HepG2 (cell line): ENCODE measurements at regions not wholly inside any gene's neighbourhood (a gene's known extent, or its start where the extent isn't known, plus 50 kb on each side); places are given as distances from the start of the nearest gene placed in this dataset.

Experiments used
- CBX5 ChIP-seq: sonication (generic); formaldehyde crosslinking; IDR thresholded peaks from 2 replicates; pipeline ENCODE4 v1.4.0; 2020; ENCODE audit warnings: missing genetic modification reagents, borderline replicate concordance
- CEBPB ChIP-seq: IDR thresholded peaks from 2 replicates; pipeline ENCODE4 v1.6.1; 2011; ENCODE audit warnings: low read depth, low read length, improper control_type of control experiment, borderline replicate concordance
- FIP1L1 ChIP-seq: fragments of 200-400 bp; formaldehyde crosslinking; IDR thresholded peaks from 2 replicates; pipeline ENCODE4 v1.6.1; 2018; ENCODE audit warnings: low read depth, mild to moderate bottlenecking, low read length, moderate library complexity, borderline replicate concordance; ENCODE audit not compliant: insufficient read depth
- GLI4 ChIP-seq: sonication (generic); formaldehyde crosslinking; IDR thresholded peaks from 2 replicates; pipeline ENCODE4 v1.5.1; 2020; ENCODE audit warnings: missing genetic modification reagents, mild to moderate bottlenecking, moderate library complexity, borderline replicate concordance
- HNF4G ChIP-seq, 2 experiments: sonication (generic) in 1 of 2; formaldehyde crosslinking in 1 of 2; IDR thresholded peaks; 2 replicates each; pipeline versions ENCODE4 v1.4.0 to v1.6.1; 2011 to 2020; ENCODE audit warnings: borderline replicate concordance in 2 of 2, low read depth in 2 of 2, mild to moderate bottlenecking in 2 of 2, low read length in 1 of 2, missing genetic modification reagents in 1 of 2, moderate library complexity in 1 of 2
- MEIS2 ChIP-seq: sonication (generic); formaldehyde crosslinking; IDR thresholded peaks from 2 replicates; pipeline ENCODE4 v1.9.0; 2021; ENCODE audit warnings: mild to moderate bottlenecking, missing genetic modification reagents
- NFIC ChIP-seq: IDR thresholded peaks from 2 replicates; pipeline ENCODE4 v1.6.1; 2012; ENCODE audit warnings: mild to moderate bottlenecking, low read length, inconsistent platforms
- NR2F1 ChIP-seq, 2 experiments: fragments of 450-650 bp in 1 of 2; formaldehyde crosslinking in 1 of 2; IDR thresholded peaks; 2 replicates each; pipeline versions ENCODE4 v1.5.0 to v1.6.1; 2016 to 2020; ENCODE audit warnings: mild to moderate bottlenecking in 1 of 2, missing compliant biosample characterization in 1 of 2, missing genetic modification reagents in 1 of 2, moderate library complexity in 1 of 2
- RFXAP ChIP-seq: sonication (generic); formaldehyde crosslinking; IDR thresholded peaks from 2 replicates; pipeline ENCODE4 v1.4.0; 2020; ENCODE audit warnings: missing genetic modification reagents, borderline replicate concordance
- RNF2 ChIP-seq: fragments of 450-650 bp; conservative IDR thresholded peaks from 2 replicates; pipeline ENCODE4 v1.6.1; 2016; ENCODE audit warnings: low read depth
- SIX4 ChIP-seq: sonication (generic); formaldehyde crosslinking; IDR thresholded peaks from 2 replicates; pipeline ENCODE4 v1.4.0; 2020; ENCODE audit warnings: missing genetic modification reagents
- TOPORS ChIP-seq: sonication (generic); formaldehyde crosslinking; IDR thresholded peaks from 2 replicates; pipeline ENCODE4 v1.8.0; 2023; ENCODE audit warnings: mild to moderate bottlenecking, missing genetic modification reagents
- YEATS4 ChIP-seq: sonication (generic); formaldehyde crosslinking; IDR thresholded peaks from 2 replicates; pipeline ENCODE4 v1.4.0; 2020; ENCODE audit warnings: missing genetic modification reagents, borderline replicate concordance
- ZNF781 ChIP-seq: sonication (generic); formaldehyde crosslinking; IDR thresholded peaks from 2 replicates; pipeline ENCODE4 v1.5.1; 2020; ENCODE audit warnings: borderline replicate concordance, mild to moderate bottlenecking, missing genetic modification reagents; ENCODE audit errors: not compliant biosample characterization
- TF ChIP-seq, protein P1 (sequence below): sonication (generic); formaldehyde crosslinking; IDR thresholded peaks from 2 replicates; pipeline ENCODE4 v1.5.0; 2020; ENCODE audit warnings: mild to moderate bottlenecking, missing genetic modification reagents, borderline replicate concordance
- TF ChIP-seq, protein P2 (sequence below): sonication (generic); formaldehyde crosslinking; conservative IDR thresholded peaks from 2 replicates; pipeline ENCODE4 v1.4.0; 2020; ENCODE audit warnings: mild to moderate bottlenecking, missing genetic modification reagents, moderate library complexity
- TF ChIP-seq, protein P3 (sequence below): sonication (generic); formaldehyde crosslinking; IDR thresholded peaks from 2 replicates; pipeline ENCODE4 v1.5.0; 2020; ENCODE audit warnings: missing genetic modification reagents

DNA sequence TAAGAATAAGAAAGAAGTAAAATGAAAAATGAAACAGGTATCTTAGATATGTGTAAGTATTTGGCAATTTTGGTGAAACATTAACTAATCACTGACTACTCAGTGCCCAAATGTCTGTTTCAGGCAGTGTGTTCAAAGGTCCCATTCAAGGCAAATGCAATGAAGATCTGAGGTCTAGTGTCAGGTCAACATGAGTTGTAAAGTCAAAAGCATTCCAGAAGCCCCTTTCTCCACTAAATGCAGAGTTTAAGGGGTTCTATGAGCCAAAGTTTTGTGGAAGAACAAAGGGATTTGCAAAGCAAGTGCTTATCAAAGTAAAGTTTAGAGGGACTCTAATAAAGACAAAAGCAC, 71.0 kb upstream of the GPBP1 start (continued):
- TF ChIP-seq, protein P1, sequence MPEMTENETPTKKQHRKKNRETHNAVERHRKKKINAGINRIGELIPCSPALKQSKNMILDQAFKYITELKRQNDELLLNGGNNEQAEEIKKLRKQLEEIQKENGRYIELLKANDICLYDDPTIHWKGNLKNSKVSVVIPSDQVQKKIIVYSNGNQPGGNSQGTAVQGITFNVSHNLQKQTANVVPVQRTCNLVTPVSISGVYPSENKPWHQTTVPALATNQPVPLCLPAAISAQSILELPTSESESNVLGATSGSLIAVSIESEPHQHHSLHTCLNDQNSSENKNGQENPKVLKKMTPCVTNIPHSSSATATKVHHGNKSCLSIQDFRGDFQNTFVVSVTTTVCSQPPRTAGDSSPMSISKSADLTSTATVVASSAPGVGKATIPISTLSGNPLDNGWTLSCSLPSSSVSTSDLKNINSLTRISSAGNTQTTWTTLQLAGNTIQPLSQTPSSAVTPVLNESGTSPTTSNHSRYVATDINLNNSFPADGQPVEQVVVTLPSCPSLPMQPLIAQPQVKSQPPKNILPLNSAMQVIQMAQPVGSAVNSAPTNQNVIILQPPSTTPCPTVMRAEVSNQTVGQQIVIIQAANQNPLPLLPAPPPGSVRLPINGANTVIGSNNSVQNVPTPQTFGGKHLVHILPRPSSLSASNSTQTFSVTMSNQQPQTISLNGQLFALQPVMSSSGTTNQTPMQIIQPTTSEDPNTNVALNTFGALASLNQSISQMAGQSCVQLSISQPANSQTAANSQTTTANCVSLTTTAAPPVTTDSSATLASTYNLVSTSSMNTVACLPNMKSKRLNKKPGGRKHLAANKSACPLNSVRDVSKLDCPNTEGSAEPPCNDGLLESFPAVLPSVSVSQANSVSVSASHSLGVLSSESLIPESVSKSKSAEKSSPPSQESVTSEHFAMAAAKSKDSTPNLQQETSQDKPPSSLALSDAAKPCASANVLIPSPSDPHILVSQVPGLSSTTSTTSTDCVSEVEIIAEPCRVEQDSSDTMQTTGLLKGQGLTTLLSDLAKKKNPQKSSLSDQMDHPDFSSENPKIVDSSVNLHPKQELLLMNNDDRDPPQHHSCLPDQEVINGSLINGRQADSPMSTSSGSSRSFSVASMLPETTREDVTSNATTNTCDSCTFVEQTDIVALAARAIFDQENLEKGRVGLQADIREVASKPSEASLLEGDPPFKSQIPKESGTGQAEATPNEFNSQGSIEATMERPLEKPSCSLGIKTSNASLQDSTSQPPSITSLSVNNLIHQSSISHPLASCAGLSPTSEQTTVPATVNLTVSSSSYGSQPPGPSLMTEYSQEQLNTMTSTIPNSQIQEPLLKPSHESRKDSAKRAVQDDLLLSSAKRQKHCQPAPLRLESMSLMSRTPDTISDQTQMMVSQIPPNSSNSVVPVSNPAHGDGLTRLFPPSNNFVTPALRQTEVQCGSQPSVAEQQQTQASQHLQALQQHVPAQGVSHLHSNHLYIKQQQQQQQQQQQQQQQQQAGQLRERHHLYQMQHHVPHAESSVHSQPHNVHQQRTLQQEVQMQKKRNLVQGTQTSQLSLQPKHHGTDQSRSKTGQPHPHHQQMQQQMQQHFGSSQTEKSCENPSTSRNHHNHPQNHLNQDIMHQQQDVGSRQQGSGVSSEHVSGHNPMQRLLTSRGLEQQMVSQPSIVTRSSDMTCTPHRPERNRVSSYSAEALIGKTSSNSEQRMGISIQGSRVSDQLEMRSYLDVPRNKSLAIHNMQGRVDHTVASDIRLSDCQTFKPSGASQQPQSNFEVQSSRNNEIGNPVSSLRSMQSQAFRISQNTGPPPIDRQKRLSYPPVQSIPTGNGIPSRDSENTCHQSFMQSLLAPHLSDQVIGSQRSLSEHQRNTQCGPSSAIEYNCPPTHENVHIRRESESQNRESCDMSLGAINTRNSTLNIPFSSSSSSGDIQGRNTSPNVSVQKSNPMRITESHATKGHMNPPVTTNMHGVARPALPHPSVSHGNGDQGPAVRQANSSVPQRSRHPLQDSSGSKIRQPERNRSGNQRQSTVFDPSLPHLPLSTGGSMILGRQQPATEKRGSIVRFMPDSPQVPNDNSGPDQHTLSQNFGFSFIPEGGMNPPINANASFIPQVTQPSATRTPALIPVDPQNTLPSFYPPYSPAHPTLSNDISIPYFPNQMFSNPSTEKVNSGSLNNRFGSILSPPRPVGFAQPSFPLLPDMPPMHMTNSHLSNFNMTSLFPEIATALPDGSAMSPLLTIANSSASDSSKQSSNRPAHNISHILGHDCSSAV = no peak
- TF ChIP-seq CEBPB (peak; percentile 94), NFIC (peak; percentile 52; the same call in 1 of the 2 replicates), ZNF781 (CRISPR knock-in tag) (no peak), TOPORS (CRISPR knock-in tag) (no peak), HNF4G (IDR thresholded peaks at IDR 0.05; ENCODE audit: borderline replicate concordance, low read depth, low read length) (peak; percentile 85), HNF4G (CRISPR knock-in tag; IDR thresholded peaks at IDR 0.05; ENCODE audit: borderline replicate concordance, low read depth) (no peak), RFXAP (CRISPR knock-in tag) (no peak), NR2F1 (CRISPR knock-in tag; IDR thresholded peaks at IDR 0.05) (peak in 1 of 2 experiments; percentile 31; a peak in 1 of 4 replicates), SIX4 (CRISPR knock-in tag) (0 out of 2 replicates have a peak, but pooled peaks have one; percentile 23), FIP1L1 (no peak), CBX5 (CRISPR knock-in tag) (no peak), YEATS4 (no peak), GLI4 (no peak), RNF2 (no peak), MEIS2 (CRISPR knock-in tag) (no peak)
- TF ChIP-seq, protein P2, sequence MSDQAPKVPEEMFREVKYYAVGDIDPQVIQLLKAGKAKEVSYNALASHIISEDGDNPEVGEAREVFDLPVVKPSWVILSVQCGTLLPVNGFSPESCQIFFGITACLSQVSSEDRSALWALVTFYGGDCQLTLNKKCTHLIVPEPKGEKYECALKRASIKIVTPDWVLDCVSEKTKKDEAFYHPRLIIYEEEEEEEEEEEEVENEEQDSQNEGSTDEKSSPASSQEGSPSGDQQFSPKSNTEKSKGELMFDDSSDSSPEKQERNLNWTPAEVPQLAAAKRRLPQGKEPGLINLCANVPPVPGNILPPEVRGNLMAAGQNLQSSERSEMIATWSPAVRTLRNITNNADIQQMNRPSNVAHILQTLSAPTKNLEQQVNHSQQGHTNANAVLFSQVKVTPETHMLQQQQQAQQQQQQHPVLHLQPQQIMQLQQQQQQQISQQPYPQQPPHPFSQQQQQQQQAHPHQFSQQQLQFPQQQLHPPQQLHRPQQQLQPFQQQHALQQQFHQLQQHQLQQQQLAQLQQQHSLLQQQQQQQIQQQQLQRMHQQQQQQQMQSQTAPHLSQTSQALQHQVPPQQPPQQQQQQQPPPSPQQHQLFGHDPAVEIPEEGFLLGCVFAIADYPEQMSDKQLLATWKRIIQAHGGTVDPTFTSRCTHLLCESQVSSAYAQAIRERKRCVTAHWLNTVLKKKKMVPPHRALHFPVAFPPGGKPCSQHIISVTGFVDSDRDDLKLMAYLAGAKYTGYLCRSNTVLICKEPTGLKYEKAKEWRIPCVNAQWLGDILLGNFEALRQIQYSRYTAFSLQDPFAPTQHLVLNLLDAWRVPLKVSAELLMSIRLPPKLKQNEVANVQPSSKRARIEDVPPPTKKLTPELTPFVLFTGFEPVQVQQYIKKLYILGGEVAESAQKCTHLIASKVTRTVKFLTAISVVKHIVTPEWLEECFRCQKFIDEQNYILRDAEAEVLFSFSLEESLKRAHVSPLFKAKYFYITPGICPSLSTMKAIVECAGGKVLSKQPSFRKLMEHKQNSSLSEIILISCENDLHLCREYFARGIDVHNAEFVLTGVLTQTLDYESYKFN = peak; percentile 88
- TF ChIP-seq, protein P3, sequence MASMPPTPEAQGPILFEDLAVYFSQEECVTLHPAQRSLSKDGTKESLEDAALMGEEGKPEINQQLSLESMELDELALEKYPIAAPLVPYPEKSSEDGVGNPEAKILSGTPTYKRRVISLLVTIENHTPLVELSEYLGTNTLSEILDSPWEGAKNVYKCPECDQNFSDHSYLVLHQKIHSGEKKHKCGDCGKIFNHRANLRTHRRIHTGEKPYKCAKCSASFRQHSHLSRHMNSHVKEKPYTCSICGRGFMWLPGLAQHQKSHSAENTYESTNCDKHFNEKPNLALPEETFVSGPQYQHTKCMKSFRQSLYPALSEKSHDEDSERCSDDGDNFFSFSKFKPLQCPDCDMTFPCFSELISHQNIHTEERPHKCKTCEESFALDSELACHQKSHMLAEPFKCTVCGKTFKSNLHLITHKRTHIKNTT (CRISPR knock-in tag) = no peak
